ENCODE measurements at regions not wholly inside any gene's neighbourhood (a gene's known extent, or its start where the extent isn't known, plus 50 kb on each side); places are given as distances from the start of the nearest gene placed in this dataset.

DNA sequence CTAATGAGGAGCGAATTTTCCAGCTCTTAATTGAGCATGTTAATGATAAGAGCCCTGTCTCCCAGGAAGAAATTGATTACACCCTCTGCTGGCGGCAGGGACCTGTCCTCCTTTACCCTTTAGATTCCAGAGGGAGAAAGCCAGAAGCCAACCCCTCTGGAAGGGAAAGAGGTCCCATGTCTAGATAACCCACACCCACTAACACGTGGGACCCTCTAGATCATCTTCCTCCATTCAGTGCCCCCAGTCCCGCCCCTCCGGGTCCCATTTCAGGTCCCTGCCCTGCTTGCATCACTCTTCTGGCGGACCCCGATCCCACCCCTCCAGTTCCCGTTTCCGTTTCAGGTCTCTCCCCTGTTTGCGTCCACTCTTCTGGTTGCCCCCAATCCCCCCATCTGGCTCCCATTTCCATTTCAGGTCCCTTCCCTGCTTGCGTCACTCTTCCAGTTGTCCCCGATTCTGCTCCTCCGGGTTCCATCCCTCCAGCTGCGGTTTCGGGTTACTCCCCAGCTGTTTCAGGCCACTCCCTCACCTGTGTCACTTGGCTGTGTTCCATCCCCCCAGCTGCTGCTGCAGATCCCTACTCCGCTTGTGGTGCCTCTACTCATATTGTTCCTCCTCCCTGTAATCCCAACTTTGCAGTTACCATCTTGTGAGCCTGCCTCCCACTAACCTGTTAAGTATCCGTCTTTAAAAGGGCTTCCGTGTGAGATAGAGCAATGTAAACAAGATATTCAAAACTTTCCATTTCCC is 202.4 kb downstream of the SH2D4B start:
- TF ChIP-seq, protein P1, sequence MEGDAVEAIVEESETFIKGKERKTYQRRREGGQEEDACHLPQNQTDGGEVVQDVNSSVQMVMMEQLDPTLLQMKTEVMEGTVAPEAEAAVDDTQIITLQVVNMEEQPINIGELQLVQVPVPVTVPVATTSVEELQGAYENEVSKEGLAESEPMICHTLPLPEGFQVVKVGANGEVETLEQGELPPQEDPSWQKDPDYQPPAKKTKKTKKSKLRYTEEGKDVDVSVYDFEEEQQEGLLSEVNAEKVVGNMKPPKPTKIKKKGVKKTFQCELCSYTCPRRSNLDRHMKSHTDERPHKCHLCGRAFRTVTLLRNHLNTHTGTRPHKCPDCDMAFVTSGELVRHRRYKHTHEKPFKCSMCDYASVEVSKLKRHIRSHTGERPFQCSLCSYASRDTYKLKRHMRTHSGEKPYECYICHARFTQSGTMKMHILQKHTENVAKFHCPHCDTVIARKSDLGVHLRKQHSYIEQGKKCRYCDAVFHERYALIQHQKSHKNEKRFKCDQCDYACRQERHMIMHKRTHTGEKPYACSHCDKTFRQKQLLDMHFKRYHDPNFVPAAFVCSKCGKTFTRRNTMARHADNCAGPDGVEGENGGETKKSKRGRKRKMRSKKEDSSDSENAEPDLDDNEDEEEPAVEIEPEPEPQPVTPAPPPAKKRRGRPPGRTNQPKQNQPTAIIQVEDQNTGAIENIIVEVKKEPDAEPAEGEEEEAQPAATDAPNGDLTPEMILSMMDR (IDR thresholded peaks at IDR 0.05) = no peak
- TF ChIP-seq POLR2A (IDR thresholded peaks at IDR 0.05) = no peak
